MM.1S (cell line): ENCODE measurements at regions not wholly inside any gene's neighbourhood (a gene's known extent, or its start where the extent isn't known, plus 50 kb on each side); places are given as distances from the start of the nearest gene placed in this dataset.

Source experiments
- DNase-seq: peaks from one replicate; pipeline ENCODE4 v3.0.0-alpha.2; 2015
- H2AFZ ChIP-seq: fragments of 300-600 bp; sonication (generic); 2 replicates; pipeline ENCODE4 v1.6.0; 2016; ENCODE audit warnings: antibody characterized with exemption, low read length
- H3F3A ChIP-seq: fragments of 300-600 bp; sonication (generic); 2 replicates; pipeline ENCODE4 v1.6.1; 2016; ENCODE audit warnings: mild to moderate bottlenecking, antibody characterized with exemption, low read length, moderate library complexity, mixed read lengths; ENCODE audit not compliant: insufficient read depth
- H3K27ac ChIP-seq: fragments of 300-600 bp; sonication (generic); 2 replicates; pipeline ENCODE4 v1.5.1; 2016; ENCODE audit warnings: mild to moderate bottlenecking, low read length
- H3K27me3 ChIP-seq: fragments of 300-600 bp; sonication (generic); replicated peaks from 2 replicates; pipeline ENCODE4 v1.6.0; 2016; ENCODE audit warnings: low read length; ENCODE audit not compliant: insufficient read depth
- H3K36me3 ChIP-seq: fragments of 300-600 bp; sonication (generic); replicated peaks from 2 replicates; pipeline ENCODE4 v1.6.1; 2016; ENCODE audit warnings: mild to moderate bottlenecking, low read length, mixed read lengths; ENCODE audit not compliant: insufficient read depth
- H3K4me1 ChIP-seq: fragments of 300-600 bp; sonication (generic); 2 replicates; pipeline ENCODE4 v1.6.1; 2016; ENCODE audit warnings: low read length, mixed read lengths
- H3K4me2 ChIP-seq: fragments of 300-600 bp; sonication (generic); 2 replicates; pipeline ENCODE4 v1.6.0; 2016; ENCODE audit warnings: low read depth, low read length
- H3K4me3 ChIP-seq: fragments of 300-600 bp; sonication (generic); 2 replicates; pipeline ENCODE4 v1.5.1; 2016; ENCODE audit warnings: low read length, mixed read lengths
- H3K79me2 ChIP-seq: fragments of 300-600 bp; sonication (generic); 2 replicates; pipeline ENCODE4 v1.6.1; 2016; ENCODE audit warnings: mixed run types, low read length, mixed read lengths
- H3K9ac ChIP-seq: fragments of 300-600 bp; sonication (generic); 2 replicates; pipeline ENCODE4 v1.6.1; 2016; ENCODE audit warnings: low read length, mixed read lengths
- H3K9me2 ChIP-seq: fragments of 300-600 bp; sonication (generic); replicated peaks from 2 replicates; pipeline ENCODE4 v1.6.1; 2016; ENCODE audit warnings: mild to moderate bottlenecking, low read length, mixed read lengths; ENCODE audit not compliant: insufficient read depth
- H3K9me3 ChIP-seq: fragments of 300-600 bp; sonication (generic); replicated peaks from 2 replicates; pipeline ENCODE4 v1.6.1; 2016; ENCODE audit warnings: mild to moderate bottlenecking, low read length, mixed read lengths; ENCODE audit not compliant: insufficient read depth
- H4K20me1 ChIP-seq: fragments of 300-600 bp; sonication (generic); 2 replicates; pipeline ENCODE4 v1.6.1; 2016; ENCODE audit warnings: mild to moderate bottlenecking, low read length, moderate library complexity, mixed read lengths; ENCODE audit not compliant: insufficient read depth
- CTCF ChIP-seq: fragments of 300-600 bp; sonication (generic); IDR thresholded peaks from 2 replicates; pipeline ENCODE4 v1.5.1; 2016; ENCODE audit warnings: antibody characterized with exemption, low read length, mixed read lengths
- EZH2 ChIP-seq: fragments of 300-600 bp; sonication (generic); optimal IDR thresholded peaks from 2 replicates; pipeline ENCODE3; 2017; ENCODE audit warnings: low read depth, mild to moderate bottlenecking, antibody characterized with exemption, low read length, mixed read lengths
- EZH2phosphoT487 ChIP-seq: fragments of 300-600 bp; sonication (generic); IDR thresholded peaks from 2 replicates; pipeline ENCODE4 v1.6.1; 2018; ENCODE audit warnings: antibody characterized with exemption, low read length

GRCh38 chr1:58861506-58861905 lies 77.7 kb upstream of the JUN start:
- DNase-seq = no peak
- H3K9me3 ChIP-seq = no peaks in the 10 kb centered on the region
- no peak for TF ChIP-seq CTCF
- TF ChIP-seq EZH2 = no peak
- no peak for TF ChIP-seq EZH2phosphoT487
- H3K4me1 ChIP-seq = peaks cover 22% of the 10 kb centered on the region
- H2AFZ ChIP-seq = no peak overlapping the region
- H3K27ac ChIP-seq = no peak overlapping the region
- H3K4me2 ChIP-seq = no peak overlapping the region
- H3K9ac ChIP-seq = no peak overlapping the region
- no peak overlapping the region for H3K4me3 ChIP-seq
- H4K20me1 ChIP-seq = no peaks in the 10 kb centered on the region
- H3K9me2 ChIP-seq = no peaks in the 10 kb centered on the region
- no peaks in the 10 kb centered on the region for H3K36me3 ChIP-seq
- H3K27me3 ChIP-seq = no peaks in the 10 kb centered on the region
- peaks cover 6% of the 10 kb centered on the region; the same call in 1 of the 2 replicates for H3F3A ChIP-seq
- H3K79me2 ChIP-seq = no peaks in the 10 kb centered on the region

- Histone ChIP-seq H3K36me3 (no peaks in the 10 kb centered on the region), H3K9ac (no peak overlapping the region), H3K27me3 (no peaks in the 10 kb centered on the region), H3K4me1 (peaks cover 9% of the 10 kb centered on the region), H3K4me2 (no peak overlapping the region), H3K9me3 (no peaks in the 10 kb centered on the region), H2AFZ (no peak overlapping the region), H3K79me2 (no peaks in the 10 kb centered on the region), H3F3A (no peaks in the 10 kb centered on the region), H4K20me1 (no peaks in the 10 kb centered on the region), H3K9me2 (no peaks in the 10 kb centered on the region), H3K27ac (no peak overlapping the region), H3K4me3 (no peak overlapping the region)
- DNase-seq = no peak
- TF ChIP-seq CTCF (no peak), EZH2 (no peak), EZH2phosphoT487 (no peak)
Measured at GRCh38 chr1:58862728-58863385, 79.0 kb upstream of the JUN start.

- Histone ChIP-seq H3K36me3 (no peaks in the 10 kb centered on the region), H3F3A (no peaks in the 10 kb centered on the region), H3K9ac (no peak overlapping the region), H3K4me3 (no peak overlapping the region), H3K79me2 (no peaks in the 10 kb centered on the region), H3K27me3 (no peaks in the 10 kb centered on the region), H3K9me3 (no peaks in the 10 kb centered on the region), H3K9me2 (no peaks in the 10 kb centered on the region), H3K4me1 (no peaks in the 10 kb centered on the region), H2AFZ (no peak overlapping the region), H3K27ac (no peak overlapping the region), H3K4me2 (no peak overlapping the region), H4K20me1 (no peaks in the 10 kb centered on the region)
- DNase-seq = no peak
- TF ChIP-seq CTCF (no peak), EZH2 (no peak), EZH2phosphoT487 (no peak)
Measured at GRCh38 chr1:58864654-58865053, 80.8 kb upstream of the JUN start.
